Esophagus squamous epithelium (tissue), 4 donors: ENCODE measurements at regions not wholly inside any gene's neighbourhood (a gene's known extent, or its start where the extent isn't known, plus 50 kb on each side); places are given as distances from the start of the nearest gene placed in this dataset.

Experiments
- POLR2A ChIP-seq, 4 donors: fragments of 450-650 bp; IDR thresholded peaks; one replicate each; pipeline ENCODE4 v1.6.1; 2017; ENCODE audit warnings: antibody characterized with exemption in 4 of 4, mild to moderate bottlenecking in 4 of 4, moderate library complexity in 3 of 4
- TF ChIP-seq, protein P1 (sequence below), 6 experiments: fragments of 450-650 bp in 4 of 6; fragments of 200-600 bp in 2 of 6; sonication (generic) in 2 of 6; IDR thresholded peaks; one replicate each; pipeline ENCODE4 v1.5.1; 2016 to 2019; ENCODE audit warnings: antibody characterized with exemption in 6 of 6, mild to moderate bottlenecking in 4 of 6, moderate library complexity in 4 of 6

- TF ChIP-seq, protein P1, sequence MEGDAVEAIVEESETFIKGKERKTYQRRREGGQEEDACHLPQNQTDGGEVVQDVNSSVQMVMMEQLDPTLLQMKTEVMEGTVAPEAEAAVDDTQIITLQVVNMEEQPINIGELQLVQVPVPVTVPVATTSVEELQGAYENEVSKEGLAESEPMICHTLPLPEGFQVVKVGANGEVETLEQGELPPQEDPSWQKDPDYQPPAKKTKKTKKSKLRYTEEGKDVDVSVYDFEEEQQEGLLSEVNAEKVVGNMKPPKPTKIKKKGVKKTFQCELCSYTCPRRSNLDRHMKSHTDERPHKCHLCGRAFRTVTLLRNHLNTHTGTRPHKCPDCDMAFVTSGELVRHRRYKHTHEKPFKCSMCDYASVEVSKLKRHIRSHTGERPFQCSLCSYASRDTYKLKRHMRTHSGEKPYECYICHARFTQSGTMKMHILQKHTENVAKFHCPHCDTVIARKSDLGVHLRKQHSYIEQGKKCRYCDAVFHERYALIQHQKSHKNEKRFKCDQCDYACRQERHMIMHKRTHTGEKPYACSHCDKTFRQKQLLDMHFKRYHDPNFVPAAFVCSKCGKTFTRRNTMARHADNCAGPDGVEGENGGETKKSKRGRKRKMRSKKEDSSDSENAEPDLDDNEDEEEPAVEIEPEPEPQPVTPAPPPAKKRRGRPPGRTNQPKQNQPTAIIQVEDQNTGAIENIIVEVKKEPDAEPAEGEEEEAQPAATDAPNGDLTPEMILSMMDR (IDR thresholded peaks at IDR 0.05), result no peak
- TF ChIP-seq POLR2A (IDR thresholded peaks at IDR 0.05), result no peak
Observed at GRCh38 chr6:8536122-8536521, 100.8 kb upstream of the SLC35B3 start.
